HCT116 (cell line): ENCODE measurements at regions not wholly inside any gene's neighbourhood (a gene's known extent, or its start where the extent isn't known, plus 50 kb on each side); places are given as distances from the start of the nearest gene placed in this dataset.

Experiments used
- ATAC-seq: fragments of 200-7000 bp; cut with Tn5 transposase; 2 replicates; pipeline ENCODE4 v1.9.1; 2020; ENCODE audit warnings: mild to moderate bottlenecking, moderate library complexity
- BruUV-seq: library from RNA; stranded (reverse); fragments of 400-500 nt; replicated peaks from 2 replicates; lab custom pipeline; 2021; lab: Mats Ljungman, UMichigan
- CTCF ChIA-PET: fragments of 300-600 bp; sonication (Branson Sonifier 250); formaldehyde crosslinking; loops from one replicate; lab custom pipeline; 2021; ENCODE audit warnings: antibody characterized with exemption; lab: Charles Lee
- POLR2A ChIA-PET: fragments of 300-600, 350-600 bp; sonication (Branson Sonifier 250); formaldehyde crosslinking; loops from one replicate; lab custom pipeline; 2021; ENCODE audit warnings: antibody characterized with exemption; lab: Charles Lee
- RAD21 ChIA-PET, 2 experiments: fragments of 300-600 bp; sonication (Branson Sonifier 250); formaldehyde crosslinking; loops; one replicate each; lab custom pipeline; 2023; ENCODE audit warnings: low total read pairs in 2 of 2; ENCODE audit not compliant: uncharacterized antibody in 2 of 2, unreplicated experiment in 2 of 2, low non-redundant PET in 1 of 2; lab: Charles Lee
- DNase-seq: peaks from one replicate; pipeline ENCODE4 v3.0.0-alpha.2; 2010; ENCODE audit warnings: low read depth, low spot score
- H2AFZ ChIP-seq: fragments of 200-600 bp; shearing (Covaris generic), sonication (generic); 2 replicates; pipeline ENCODE4 v1.6.1; 2017; ENCODE audit warnings: low read depth, mixed run types, mixed read lengths, antibody characterized with exemption, low read length; ENCODE audit not compliant: poor library complexity, severe bottlenecking
- H3K27ac ChIP-seq: 2 replicates; pipeline ENCODE4 v1.5.1; 2012; ENCODE audit warnings: low read depth, low read length
- H3K27me3 ChIP-seq: fragments of 200-600 bp; sonication (generic); 2 replicates; pipeline ENCODE4 v1.6.1; 2016; ENCODE audit warnings: mixed run types, low read length, mixed read lengths; ENCODE audit not compliant: insufficient read depth
- H3K36me3 ChIP-seq, 2 experiments: fragments of 200-500 bp in 1 of 2; fragments of 200-600 bp in 1 of 2; sonication (Bioruptor generic) in 1 of 2; sonication (generic) in 1 of 2; 2 replicates each; pipeline versions ENCODE4 v1.5.1 to v1.6.1; 2014 to 2016; ENCODE audit warnings: low read length in 2 of 2, inconsistent platforms in 1 of 2, mixed read lengths in 1 of 2, mixed run types in 1 of 2; ENCODE audit not compliant: insufficient read depth in 2 of 2, control insufficient read depth in 1 of 2
- H3K4me1 ChIP-seq, 2 experiments: fragments of 200-600 bp in 1 of 2; sonication (generic) in 1 of 2; 2 replicates each; pipeline versions ENCODE4 v1.5.1 to v1.6.1; 2012 to 2017; ENCODE audit warnings: low read length in 2 of 2, inconsistent platforms in 1 of 2, mild to moderate bottlenecking in 1 of 2, mixed read lengths in 1 of 2, mixed run types in 1 of 2, moderate library complexity in 1 of 2; ENCODE audit not compliant: insufficient read depth in 2 of 2, control insufficient read depth in 1 of 2
- H3K4me2 ChIP-seq: fragments of 200-600 bp; sonication (generic); 2 replicates; pipeline ENCODE4 v1.6.1; 2017; ENCODE audit warnings: mixed run types, low read length, mixed read lengths
- H3K4me3 ChIP-seq, 2 experiments: fragments of 200-600 bp in 1 of 2; sonication (generic) in 1 of 2; replicated peaks in 1 of 2; 2 replicates each; pipeline ENCODE4 v1.5.1; 2011 to 2016; ENCODE audit warnings: low read length in 2 of 2, control low read depth in 1 of 2, low read depth in 1 of 2, mild to moderate bottlenecking in 1 of 2, mixed read lengths in 1 of 2, mixed run types in 1 of 2
- H3K79me2 ChIP-seq: fragments of 200-600 bp; sonication (generic); 2 replicates; pipeline ENCODE4 v1.6.1; 2017; ENCODE audit warnings: mild to moderate bottlenecking, mixed run types, low read length, moderate library complexity, mixed read lengths; ENCODE audit not compliant: insufficient read depth
- H3K9ac ChIP-seq: fragments of 200-600 bp; sonication (generic); 2 replicates; pipeline ENCODE4 v1.6.1; 2016; ENCODE audit warnings: low read length, mixed read lengths
- H3K9me2 ChIP-seq: fragments of 200-600 bp; sonication (generic), shearing (Covaris generic); 2 replicates; pipeline ENCODE4 v1.6.1; 2017; ENCODE audit warnings: mixed run types, mild to moderate bottlenecking, moderate library complexity; ENCODE audit not compliant: insufficient read depth
- H3K9me3 ChIP-seq, 2 experiments: fragments of 200-500 bp in 1 of 2; fragments of 200-600 bp in 1 of 2; sonication (Bioruptor generic) in 1 of 2; sonication (generic) in 1 of 2; 2 replicates each; pipeline ENCODE4 v1.6.1; 2014 to 2017; ENCODE audit warnings: low read length in 2 of 2, mixed read lengths in 2 of 2, inconsistent platforms in 1 of 2, low read depth in 1 of 2, mild to moderate bottlenecking in 1 of 2, mixed run types in 1 of 2, moderate library complexity in 1 of 2; ENCODE audit not compliant: control insufficient read depth in 1 of 2, insufficient read depth in 1 of 2
- H4K20me1 ChIP-seq: fragments of 200-600 bp; sonication (generic), shearing (Covaris generic); 2 replicates; pipeline ENCODE4 v1.6.1; 2017; ENCODE audit warnings: mixed run types, mild to moderate bottlenecking, moderate library complexity; ENCODE audit not compliant: insufficient read depth
- ATF3 ChIP-seq: IDR thresholded peaks from 2 replicates; pipeline ENCODE4 v1.6.1; 2012
- CBX3 ChIP-seq: IDR thresholded peaks from 2 replicates; pipeline ENCODE4 v1.6.1; 2012; ENCODE audit warnings: low read depth
- CEBPB ChIP-seq: IDR thresholded peaks from 2 replicates; pipeline ENCODE4 v1.6.1; 2012; ENCODE audit warnings: low read depth
- EGR1 ChIP-seq: IDR thresholded peaks from 2 replicates; pipeline ENCODE4 v1.6.1; 2012; ENCODE audit warnings: low read depth
- ELF1 ChIP-seq: IDR thresholded peaks from 2 replicates; pipeline ENCODE4 v1.6.1; 2012; ENCODE audit warnings: low read depth, borderline replicate concordance
- EZH2 ChIP-seq: fragments of 200-600 bp; sonication (generic); IDR thresholded peaks from 2 replicates; pipeline ENCODE4 v1.6.1; 2017; ENCODE audit warnings: antibody characterized with exemption, mixed run types
- FOSL1 ChIP-seq: IDR thresholded peaks from 2 replicates; pipeline ENCODE4 v1.6.1; 2012; ENCODE audit warnings: low read depth
- JUND ChIP-seq: IDR thresholded peaks from 2 replicates; pipeline ENCODE4 v1.6.1; 2012
- POLR2A ChIP-seq: IDR thresholded peaks from 2 replicates; pipeline ENCODE4 v1.7.0; 2011; ENCODE audit warnings: borderline replicate concordance; ENCODE audit not compliant: insufficient read depth, insufficient read length; ENCODE audit errors: extremely low read depth
- POLR2AphosphoS5 ChIP-seq: IDR thresholded peaks from 2 replicates; pipeline ENCODE4 v1.6.1; 2011; ENCODE audit warnings: mild to moderate bottlenecking, low read depth, low read length, moderate library complexity
- RAD21 ChIP-seq: IDR thresholded peaks from 2 replicates; pipeline ENCODE4 v1.6.1; 2012; ENCODE audit warnings: low read depth, mild to moderate bottlenecking
- SP1 ChIP-seq: IDR thresholded peaks from 2 replicates; pipeline ENCODE4 v1.6.1; 2012; ENCODE audit warnings: low read depth
- YY1 ChIP-seq: IDR thresholded peaks from 2 replicates; pipeline ENCODE4 v1.6.1; 2011; ENCODE audit warnings: low read length, low read depth, moderate library complexity, mild to moderate bottlenecking; ENCODE audit not compliant: insufficient replicate concordance; ENCODE audit errors: extremely low read depth
- intact Hi-C: fragments of 100-400 bp; cut with micrococcal nuclease; formaldehyde crosslinking; loops from 2 replicates; pipeline ENCODE4 v1.10.0; 2022
- TF ChIP-seq, protein P1 (sequence below): IDR thresholded peaks from 2 replicates; pipeline ENCODE4 v1.6.1; 2012
- TF ChIP-seq, protein P2 (sequence below), 3 experiments: fragments of 200-600 bp in 1 of 3; sonication (generic) in 1 of 3; IDR thresholded peaks in 2 of 3; conservative IDR thresholded peaks in 1 of 3; 2 replicates each; pipeline ENCODE4 v1.5.1; 2012 to 2017; ENCODE audit warnings: low read depth in 2 of 3, low read length in 2 of 3, antibody characterized with exemption in 1 of 3, borderline replicate concordance in 1 of 3, control low read depth in 1 of 3, mild to moderate bottlenecking in 1 of 3, mixed read lengths in 1 of 3, mixed run types in 1 of 3, moderate library complexity in 1 of 3; ENCODE audit not compliant: insufficient read depth in 1 of 3
- TF ChIP-seq, protein P3 (sequence below): IDR thresholded peaks from 2 replicates; pipeline ENCODE4 v1.6.1; 2011; ENCODE audit warnings: mild to moderate bottlenecking, low read length, moderate library complexity; ENCODE audit not compliant: insufficient replicate concordance; ENCODE audit errors: extremely low read depth

- no peak for TF ChIP-seq EZH2
- no peak for TF ChIP-seq FOSL1
- TF ChIP-seq POLR2A = no peak
- TF ChIP-seq CEBPB = no peak
- no peak for TF ChIP-seq YY1
- TF ChIP-seq, protein P1, sequence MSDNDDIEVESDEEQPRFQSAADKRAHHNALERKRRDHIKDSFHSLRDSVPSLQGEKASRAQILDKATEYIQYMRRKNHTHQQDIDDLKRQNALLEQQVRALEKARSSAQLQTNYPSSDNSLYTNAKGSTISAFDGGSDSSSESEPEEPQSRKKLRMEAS = no peak
- TF ChIP-seq CBX3 = no peak
Observed at GRCh38 chr14:83301791-83302190, 1768.1 kb upstream of the SEL1L start (continued).

GRCh38 chr14:83309211-83309610 lies 1775.6 kb upstream of the SEL1L start:
- Histone ChIP-seq H3K9me2 (no peaks in the 10 kb centered on the region), H3K27me3 (no peaks in the 10 kb centered on the region), H3K4me2 (no peak overlapping the region), H3K79me2 (no peaks in the 10 kb centered on the region), H4K20me1 (no peaks in the 10 kb centered on the region), H3K36me3 (no peaks in the 10 kb centered on the region), H3K9me3 (peaks cover 5 to 17% of the 10 kb centered on the region in 2 experiments; a peak in 2 of 4 replicates), H2AFZ (no peak overlapping the region), H3K9ac (no peak overlapping the region), H3K4me3 (no peak overlapping the region), H3K27ac (no peak overlapping the region), H3K4me1 (no peaks in the 10 kb centered on the region)
- TF ChIP-seq POLR2AphosphoS5 = no peak
- RAD21 ChIA-PET = no interaction called here
- POLR2A ChIA-PET = no interaction called here
- ATAC-seq (no peak), DNase-seq (no peak)
- intact Hi-C loops = no loop called here
- BruUV-seq = no TSS peak
- CTCF ChIA-PET = no interaction called here

GRCh38 chr14:83309833-83310232 lies 1776.2 kb upstream of the SEL1L start:
- intact Hi-C loops = no loop called here

More at GRCh38 chr14:83309833-83310232, 1776.2 kb upstream of the SEL1L start:
- no peak for TF ChIP-seq POLR2A
- no peak for TF ChIP-seq ATF3
- no peak for TF ChIP-seq RAD21
- TF ChIP-seq ELF1 = no peak
- TF ChIP-seq, protein P2, sequence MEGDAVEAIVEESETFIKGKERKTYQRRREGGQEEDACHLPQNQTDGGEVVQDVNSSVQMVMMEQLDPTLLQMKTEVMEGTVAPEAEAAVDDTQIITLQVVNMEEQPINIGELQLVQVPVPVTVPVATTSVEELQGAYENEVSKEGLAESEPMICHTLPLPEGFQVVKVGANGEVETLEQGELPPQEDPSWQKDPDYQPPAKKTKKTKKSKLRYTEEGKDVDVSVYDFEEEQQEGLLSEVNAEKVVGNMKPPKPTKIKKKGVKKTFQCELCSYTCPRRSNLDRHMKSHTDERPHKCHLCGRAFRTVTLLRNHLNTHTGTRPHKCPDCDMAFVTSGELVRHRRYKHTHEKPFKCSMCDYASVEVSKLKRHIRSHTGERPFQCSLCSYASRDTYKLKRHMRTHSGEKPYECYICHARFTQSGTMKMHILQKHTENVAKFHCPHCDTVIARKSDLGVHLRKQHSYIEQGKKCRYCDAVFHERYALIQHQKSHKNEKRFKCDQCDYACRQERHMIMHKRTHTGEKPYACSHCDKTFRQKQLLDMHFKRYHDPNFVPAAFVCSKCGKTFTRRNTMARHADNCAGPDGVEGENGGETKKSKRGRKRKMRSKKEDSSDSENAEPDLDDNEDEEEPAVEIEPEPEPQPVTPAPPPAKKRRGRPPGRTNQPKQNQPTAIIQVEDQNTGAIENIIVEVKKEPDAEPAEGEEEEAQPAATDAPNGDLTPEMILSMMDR (IDR thresholded peaks at IDR 0.05 in 2 of 3, conservative IDR thresholded peaks at IDR 0.05 in 1 of 3; ENCODE audit: borderline replicate concordance in 1 of 3, insufficient read depth in 1 of 3, low read depth in 2 of 3, low read length in 2 of 3) = no peak
- TF ChIP-seq EGR1 = no peak
- TF ChIP-seq, protein P3, sequence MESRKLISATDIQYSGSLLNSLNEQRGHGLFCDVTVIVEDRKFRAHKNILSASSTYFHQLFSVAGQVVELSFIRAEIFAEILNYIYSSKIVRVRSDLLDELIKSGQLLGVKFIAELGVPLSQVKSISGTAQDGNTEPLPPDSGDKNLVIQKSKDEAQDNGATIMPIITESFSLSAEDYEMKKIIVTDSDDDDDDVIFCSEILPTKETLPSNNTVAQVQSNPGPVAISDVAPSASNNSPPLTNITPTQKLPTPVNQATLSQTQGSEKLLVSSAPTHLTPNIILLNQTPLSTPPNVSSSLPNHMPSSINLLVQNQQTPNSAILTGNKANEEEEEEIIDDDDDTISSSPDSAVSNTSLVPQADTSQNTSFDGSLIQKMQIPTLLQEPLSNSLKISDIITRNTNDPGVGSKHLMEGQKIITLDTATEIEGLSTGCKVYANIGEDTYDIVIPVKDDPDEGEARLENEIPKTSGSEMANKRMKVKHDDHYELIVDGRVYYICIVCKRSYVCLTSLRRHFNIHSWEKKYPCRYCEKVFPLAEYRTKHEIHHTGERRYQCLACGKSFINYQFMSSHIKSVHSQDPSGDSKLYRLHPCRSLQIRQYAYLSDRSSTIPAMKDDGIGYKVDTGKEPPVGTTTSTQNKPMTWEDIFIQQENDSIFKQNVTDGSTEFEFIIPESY = no peak
- TF ChIP-seq JUND = no peak
- no peak for TF ChIP-seq SP1
- BruUV-seq = no TSS peak
- POLR2A ChIA-PET = no interaction called here
- Histone ChIP-seq H3K4me2 (no peak overlapping the region), H3K27ac (no peak overlapping the region), H3K9me3 (peaks cover 5 to 18% of the 10 kb centered on the region in 2 experiments; a peak in 2 of 4 replicates), H3K9me2 (no peaks in the 10 kb centered on the region), H3K36me3 (no peaks in the 10 kb centered on the region), H3K4me3 (no peak overlapping the region), H3K9ac (no peak overlapping the region), H2AFZ (no peak overlapping the region), H3K4me1 (no peaks in the 10 kb centered on the region), H4K20me1 (no peaks in the 10 kb centered on the region), H3K79me2 (no peaks in the 10 kb centered on the region), H3K27me3 (no peaks in the 10 kb centered on the region)
- RAD21 ChIA-PET = no interaction called here
- CTCF ChIA-PET = no interaction called here
- DNase-seq (no peak), ATAC-seq (no peak)
